Nephron progenitor cell (in vitro differentiated cells): ENCODE measurements at regions not wholly inside any gene's neighbourhood (a gene's known extent, or its start where the extent isn't known, plus 50 kb on each side); places are given as distances from the start of the nearest gene placed in this dataset.

Source experiments
- DNase-seq: peaks from one replicate; pipeline ENCODE4 v3.0.0; 2021
- H3K27ac Mint-ChIP-seq: 2 replicates; pipeline ENCODE4 v1.8.0; 2021; ENCODE audit warnings: mild to moderate bottlenecking, moderate library complexity, mixed read lengths
- H3K27me3 Mint-ChIP-seq: 2 replicates; pipeline ENCODE4 v1.8.0; 2021; ENCODE audit warnings: mild to moderate bottlenecking, low read depth, mixed read lengths; ENCODE audit not compliant: poor library complexity
- H3K36me3 Mint-ChIP-seq: 2 replicates; pipeline ENCODE4 v1.8.0; 2021; ENCODE audit warnings: low read depth, mixed read lengths
- H3K4me1 Mint-ChIP-seq: 2 replicates; pipeline ENCODE4 v1.8.0; 2021; ENCODE audit warnings: mixed read lengths
- H3K4me3 Mint-ChIP-seq: 2 replicates; pipeline ENCODE4 v1.8.0; 2021; ENCODE audit warnings: mild to moderate bottlenecking, moderate library complexity, mixed read lengths
- H3K9me3 Mint-ChIP-seq: 2 replicates; pipeline ENCODE4 v1.8.0; 2021; ENCODE audit warnings: mild to moderate bottlenecking, moderate library complexity, mixed read lengths
- TF ChIP-seq, protein P1 (sequence below): fragments of 200-600 bp; sonication (generic); IDR thresholded peaks from 2 replicates; pipeline ENCODE4 v1.5.0; 2021; ENCODE audit warnings: antibody characterized with exemption

DNA sequence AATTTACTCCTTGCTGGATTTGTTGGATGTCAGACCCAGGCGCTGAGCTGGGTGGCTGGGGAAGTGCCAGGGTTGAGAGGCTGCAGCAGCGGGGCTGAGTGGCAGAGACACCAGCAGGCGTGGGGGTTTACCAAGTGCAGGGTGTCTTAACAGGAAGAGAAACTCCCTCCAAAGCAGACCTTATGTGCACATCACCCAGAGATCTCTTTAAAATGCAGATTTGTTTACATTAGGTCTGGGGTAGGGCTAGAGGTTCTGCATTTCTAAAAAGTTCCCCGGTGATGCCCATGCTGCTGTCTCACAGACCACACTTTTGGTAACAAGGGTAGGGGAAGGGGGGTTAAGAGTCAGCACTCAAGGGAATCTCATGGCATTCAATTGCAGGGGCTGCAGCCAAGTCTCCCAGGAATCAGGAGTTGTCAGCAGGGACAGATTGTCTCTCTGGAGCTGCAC, 80.7 kb upstream of the OLFM4 start:
- peaks cover 5% of the 10 kb centered on the region for H3K27me3 Mint-ChIP-seq
- DNase-seq, result no peak
- no peak overlapping the region for H3K4me3 Mint-ChIP-seq
- H3K36me3 Mint-ChIP-seq, result no peaks in the 10 kb centered on the region
- H3K9me3 Mint-ChIP-seq, result peaks cover 12% of the 10 kb centered on the region
- H3K4me1 Mint-ChIP-seq, result peaks cover 35% of the 10 kb centered on the region
- H3K27ac Mint-ChIP-seq, result no peak overlapping the region
- TF ChIP-seq, protein P1, sequence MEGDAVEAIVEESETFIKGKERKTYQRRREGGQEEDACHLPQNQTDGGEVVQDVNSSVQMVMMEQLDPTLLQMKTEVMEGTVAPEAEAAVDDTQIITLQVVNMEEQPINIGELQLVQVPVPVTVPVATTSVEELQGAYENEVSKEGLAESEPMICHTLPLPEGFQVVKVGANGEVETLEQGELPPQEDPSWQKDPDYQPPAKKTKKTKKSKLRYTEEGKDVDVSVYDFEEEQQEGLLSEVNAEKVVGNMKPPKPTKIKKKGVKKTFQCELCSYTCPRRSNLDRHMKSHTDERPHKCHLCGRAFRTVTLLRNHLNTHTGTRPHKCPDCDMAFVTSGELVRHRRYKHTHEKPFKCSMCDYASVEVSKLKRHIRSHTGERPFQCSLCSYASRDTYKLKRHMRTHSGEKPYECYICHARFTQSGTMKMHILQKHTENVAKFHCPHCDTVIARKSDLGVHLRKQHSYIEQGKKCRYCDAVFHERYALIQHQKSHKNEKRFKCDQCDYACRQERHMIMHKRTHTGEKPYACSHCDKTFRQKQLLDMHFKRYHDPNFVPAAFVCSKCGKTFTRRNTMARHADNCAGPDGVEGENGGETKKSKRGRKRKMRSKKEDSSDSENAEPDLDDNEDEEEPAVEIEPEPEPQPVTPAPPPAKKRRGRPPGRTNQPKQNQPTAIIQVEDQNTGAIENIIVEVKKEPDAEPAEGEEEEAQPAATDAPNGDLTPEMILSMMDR, result no peak

DNA sequence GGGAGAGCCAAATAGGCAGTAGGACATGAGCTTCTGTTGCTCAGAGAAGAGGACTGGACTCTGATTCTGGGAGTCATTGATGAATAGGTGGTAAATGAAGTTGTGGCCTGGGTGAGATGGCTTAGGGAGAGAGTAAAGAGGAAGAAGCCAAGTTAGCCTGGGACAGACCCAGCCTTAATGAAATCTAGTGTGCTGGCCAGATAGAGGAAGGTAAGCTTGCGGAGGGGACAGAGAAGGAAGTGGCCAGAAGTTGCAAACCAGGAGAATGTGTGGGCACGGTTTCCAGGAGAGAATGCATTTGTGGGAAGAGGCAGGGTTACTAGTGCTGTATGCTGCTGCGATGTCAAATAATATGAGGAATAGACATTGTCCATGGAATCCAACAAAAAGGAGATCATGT, 83.3 kb upstream of the OLFM4 start:
- Mint-ChIP-seq H3K27ac (no peak overlapping the region), H3K27me3 (peaks cover 14% of the 10 kb centered on the region), H3K9me3 (peaks cover 12% of the 10 kb centered on the region), H3K4me3 (no peak overlapping the region), H3K4me1 (peaks cover 33% of the 10 kb centered on the region), H3K36me3 (no peaks in the 10 kb centered on the region)
- TF ChIP-seq, protein P1, result no peak
- no peak for DNase-seq

DNA sequence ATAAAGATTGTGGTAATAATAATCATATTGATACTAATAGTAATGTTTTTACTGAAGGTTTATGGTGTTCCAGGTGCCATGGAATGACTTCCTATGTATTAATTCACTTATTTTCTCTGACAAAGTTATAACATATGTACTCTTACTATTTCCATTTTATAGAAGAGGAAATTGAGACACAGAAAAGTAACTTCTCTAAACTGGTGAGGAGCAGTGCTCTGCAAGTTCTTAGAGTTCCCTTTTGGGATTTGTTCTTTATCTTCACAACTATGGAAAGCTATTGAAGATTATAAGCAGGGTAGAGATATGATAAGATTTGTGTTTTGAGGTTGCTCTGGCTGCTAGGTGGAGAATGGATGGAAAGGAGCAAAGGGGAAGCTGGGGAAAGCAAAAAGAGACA, 83.9 kb upstream of the OLFM4 start:
- no peak overlapping the region for H3K4me3 Mint-ChIP-seq
- no peak for DNase-seq
- no peak overlapping the region for H3K27ac Mint-ChIP-seq
- peaks cover 14% of the 10 kb centered on the region for H3K27me3 Mint-ChIP-seq
- H3K4me1 Mint-ChIP-seq, result peaks cover 27% of the 10 kb centered on the region
- H3K36me3 Mint-ChIP-seq, result no peaks in the 10 kb centered on the region
- TF ChIP-seq, protein P1, result no peak
- peaks cover 12% of the 10 kb centered on the region for H3K9me3 Mint-ChIP-seq

DNA sequence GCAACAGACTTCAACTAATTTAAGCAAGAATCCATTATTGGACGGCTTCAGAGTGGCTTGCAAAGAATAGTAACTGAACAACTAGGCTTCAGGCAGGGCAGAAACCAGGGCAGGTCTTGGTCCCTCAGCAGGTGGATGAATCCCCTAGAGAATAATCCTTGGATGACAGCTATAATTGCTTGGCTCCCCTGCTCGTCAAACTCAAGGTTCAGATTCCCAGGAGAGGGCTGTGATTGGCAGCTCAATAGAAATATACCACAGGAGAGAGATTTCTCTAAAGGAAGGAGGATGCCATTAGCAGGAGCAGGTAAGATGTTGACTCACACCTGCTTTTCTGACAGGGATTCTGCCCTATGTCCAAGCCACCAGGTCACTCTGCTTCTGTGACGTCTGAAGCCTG, 89.6 kb upstream of the PCDH8 start:
- peaks cover 32% of the 10 kb centered on the region for H3K27me3 Mint-ChIP-seq
- TF ChIP-seq, protein P1, result no peak
- H3K36me3 Mint-ChIP-seq, result no peaks in the 10 kb centered on the region
- H3K9me3 Mint-ChIP-seq, result no peaks in the 10 kb centered on the region
- H3K27ac Mint-ChIP-seq, result no peak overlapping the region
- H3K4me3 Mint-ChIP-seq, result no peak overlapping the region
- no peak for DNase-seq
- H3K4me1 Mint-ChIP-seq, result peaks cover 4% of the 10 kb centered on the region

DNA sequence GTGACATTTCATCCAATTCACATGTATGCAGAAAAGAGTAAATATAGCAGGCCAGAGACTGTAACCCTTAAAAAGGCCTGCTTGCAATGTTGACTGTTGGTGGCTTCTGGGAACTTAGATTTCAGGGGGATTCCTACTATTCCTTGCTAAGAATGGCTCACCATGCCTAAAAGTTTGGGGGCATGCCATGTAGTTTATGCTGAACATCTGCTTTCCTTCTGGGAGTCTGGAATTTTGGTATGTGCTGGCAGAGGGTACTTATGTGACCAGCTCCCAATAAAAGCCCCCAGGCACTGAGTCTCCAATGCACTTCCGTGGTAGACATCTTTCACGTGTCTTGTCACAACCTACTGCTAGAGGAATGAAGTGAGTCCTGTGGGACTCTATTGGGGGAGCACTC, 88.4 kb upstream of the PCDH8 start:
- DNase-seq, result no peak
- no peak overlapping the region for H3K4me3 Mint-ChIP-seq
- TF ChIP-seq, protein P1, result no peak
- peaks cover 29% of the 10 kb centered on the region for H3K27me3 Mint-ChIP-seq
- peaks cover 10% of the 10 kb centered on the region for H3K4me1 Mint-ChIP-seq
- H3K36me3 Mint-ChIP-seq, result no peaks in the 10 kb centered on the region
- no peak overlapping the region for H3K27ac Mint-ChIP-seq
- H3K9me3 Mint-ChIP-seq, result no peaks in the 10 kb centered on the region

DNA sequence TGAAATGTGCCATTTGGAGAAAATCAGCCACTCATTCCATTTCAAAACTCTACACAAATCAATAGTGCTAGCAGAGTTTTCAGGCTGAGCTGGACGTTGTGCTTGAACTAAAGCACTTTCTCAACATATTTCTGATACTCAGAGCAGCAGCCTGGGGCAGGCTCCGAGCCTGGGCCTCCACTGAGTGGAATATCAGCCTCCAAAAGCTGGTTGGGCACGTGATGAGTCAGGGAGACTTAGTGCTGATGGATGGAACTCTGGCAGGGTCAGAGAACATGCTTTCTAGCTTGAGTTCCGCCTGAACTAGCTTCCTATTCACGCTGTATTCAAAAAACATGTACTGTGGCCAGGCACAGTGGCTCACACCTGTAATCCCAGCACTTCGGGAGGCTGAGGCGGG, 85.8 kb upstream of the PCDH8 start:
- no peaks in the 10 kb centered on the region for H3K36me3 Mint-ChIP-seq
- DNase-seq, result no peak
- no peaks in the 10 kb centered on the region for H3K9me3 Mint-ChIP-seq
- no peak overlapping the region for H3K4me3 Mint-ChIP-seq
- H3K27ac Mint-ChIP-seq, result no peak overlapping the region
- H3K27me3 Mint-ChIP-seq, result peaks cover 29% of the 10 kb centered on the region
- peaks cover 20% of the 10 kb centered on the region for H3K4me1 Mint-ChIP-seq
- TF ChIP-seq, protein P1, result no peak
